ENCODE measurements at regions not wholly inside any gene's neighbourhood (a gene's known extent, or its start where the extent isn't known, plus 50 kb on each side); places are given as distances from the start of the nearest gene placed in this dataset.
A peak's percentile ranks its signal among the peaks of the same experiment; 100 is the strongest.

- Histone ChIP-seq H3K27ac (no peak overlapping the region), H3K4me3 (no peak overlapping the region)
Measured at GRCh38 chr3:115321400-115321805, 174.3 kb upstream of the ZBTB20 start.

DNA sequence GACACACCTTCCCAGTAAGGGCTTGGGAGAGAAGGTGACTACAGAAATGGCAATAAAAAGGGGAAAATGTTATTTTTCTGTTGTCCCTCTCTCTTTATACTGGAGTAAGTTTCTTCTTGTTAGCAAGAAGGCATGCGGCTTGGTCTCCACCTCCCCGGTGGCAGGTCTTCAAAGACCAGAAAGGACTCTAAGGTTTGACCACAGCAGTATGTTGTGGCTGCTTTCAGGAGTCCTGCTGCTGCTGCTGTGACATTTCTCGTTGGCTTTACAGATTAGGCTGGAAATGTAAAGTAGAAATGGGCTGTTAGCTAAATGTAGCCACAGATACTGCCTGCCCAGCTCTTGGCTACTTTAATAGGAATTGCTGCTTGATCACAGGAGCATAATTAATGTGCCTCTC lies 175.8 kb upstream of the ZBTB20 start:
- no peak overlapping the region for H3K27ac ChIP-seq
- H3K4me3 ChIP-seq = no peak overlapping the region

GRCh38 chr3:115323380-115323779 lies 176.3 kb upstream of the ZBTB20 start:
- H3K4me3 ChIP-seq = no peak overlapping the region
- H3K27ac ChIP-seq = peak overlapping the region in 1 of 21 experiments; percentile 16

- no peak overlapping the region for H3K4me3 ChIP-seq
- peak overlapping the region in 1 of 21 experiments; percentile 16 for H3K27ac ChIP-seq
Measured at GRCh38 chr3:115324056-115324455, 177.0 kb upstream of the ZBTB20 start.

GRCh38 chr3:115325539-115325938 lies 178.5 kb upstream of the ZBTB20 start:
- no peak overlapping the region for H3K4me3 ChIP-seq
- H3K27ac ChIP-seq = no peak overlapping the region

GRCh38 chr3:115330430-115330829 lies 183.3 kb upstream of the ZBTB20 start:
- no peak overlapping the region for H3K27ac ChIP-seq
- H3K4me3 ChIP-seq = no peak overlapping the region

DNA sequence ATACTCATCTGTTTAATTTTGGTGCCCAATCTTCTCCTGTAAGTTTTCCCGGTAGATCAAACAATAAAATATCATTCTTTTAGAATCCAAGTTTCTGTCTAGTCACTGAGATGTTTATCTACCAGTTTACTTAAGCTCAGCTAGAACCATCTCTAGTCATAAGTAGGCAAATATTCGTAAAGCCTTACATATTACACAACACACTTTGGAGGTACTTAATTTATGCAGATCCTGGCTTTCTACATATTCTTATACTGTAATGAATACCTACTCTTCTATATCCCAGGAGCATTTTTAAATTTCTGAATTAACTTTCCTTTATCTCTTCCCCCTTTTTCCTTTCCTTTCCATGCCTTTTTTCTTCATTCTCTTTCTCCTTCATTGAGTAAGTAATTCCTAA lies 185.9 kb upstream of the ZBTB20 start:
- no peak overlapping the region for H3K27ac ChIP-seq
- H3K4me3 ChIP-seq = no peak overlapping the region

- Histone ChIP-seq H3K27ac (no peak overlapping the region), H3K4me3 (no peak overlapping the region)
Measured at GRCh38 chr3:115336836-115337235, 189.7 kb upstream of the ZBTB20 start.

- Histone ChIP-seq H3K4me3 (no peak overlapping the region), H3K27ac (no peak overlapping the region)
Measured at GRCh38 chr3:115340586-115340985, 193.5 kb upstream of the ZBTB20 start.

DNA sequence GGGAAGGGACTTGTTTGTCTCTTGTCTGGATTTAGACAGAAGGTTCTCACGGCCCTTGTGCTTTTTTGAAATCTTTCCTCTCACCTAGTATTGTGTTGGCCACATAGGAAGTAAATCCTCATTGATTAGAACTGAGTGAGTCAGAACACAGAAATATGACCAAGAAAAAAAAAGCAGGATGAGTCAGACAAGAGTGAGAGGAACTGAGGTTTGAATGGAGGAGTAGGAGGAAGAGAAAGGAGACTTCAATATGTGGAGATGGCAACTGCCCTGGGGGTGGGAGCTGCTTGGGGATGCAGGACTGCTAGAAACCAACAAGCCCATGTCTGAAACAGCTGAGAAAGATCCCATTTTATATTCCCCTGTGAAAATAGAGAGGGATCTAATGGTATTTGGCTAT lies 194.1 kb upstream of the ZBTB20 start:
- Histone ChIP-seq H3K27ac (no peak overlapping the region), H3K4me3 (no peak overlapping the region)

DNA sequence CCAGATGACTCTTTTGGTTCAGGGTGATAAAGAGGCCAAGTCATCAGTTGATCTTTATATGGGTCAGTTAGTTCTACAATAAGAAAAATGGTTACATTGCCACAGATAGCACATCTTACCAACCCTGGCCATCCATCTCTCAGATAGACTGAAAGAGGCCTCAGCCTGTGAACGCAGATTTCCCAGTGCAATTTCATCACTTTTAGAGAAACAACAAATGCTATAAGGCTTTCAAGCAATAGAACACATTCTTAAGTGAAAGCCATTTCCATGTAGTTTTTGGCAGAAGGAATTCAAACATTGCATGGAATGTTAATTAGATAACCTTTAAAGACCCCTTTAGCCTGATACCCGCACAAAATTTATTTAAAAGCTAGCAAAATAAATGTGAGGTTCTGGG lies 200.6 kb upstream of the ZBTB20 start:
- H3K4me3 ChIP-seq = no peak overlapping the region
- no peak overlapping the region for H3K27ac ChIP-seq

- H3K4me3 ChIP-seq = no peak overlapping the region
- H3K27ac ChIP-seq = no peak overlapping the region
Measured at GRCh38 chr3:115348412-115348811, 201.3 kb upstream of the ZBTB20 start.

DNA sequence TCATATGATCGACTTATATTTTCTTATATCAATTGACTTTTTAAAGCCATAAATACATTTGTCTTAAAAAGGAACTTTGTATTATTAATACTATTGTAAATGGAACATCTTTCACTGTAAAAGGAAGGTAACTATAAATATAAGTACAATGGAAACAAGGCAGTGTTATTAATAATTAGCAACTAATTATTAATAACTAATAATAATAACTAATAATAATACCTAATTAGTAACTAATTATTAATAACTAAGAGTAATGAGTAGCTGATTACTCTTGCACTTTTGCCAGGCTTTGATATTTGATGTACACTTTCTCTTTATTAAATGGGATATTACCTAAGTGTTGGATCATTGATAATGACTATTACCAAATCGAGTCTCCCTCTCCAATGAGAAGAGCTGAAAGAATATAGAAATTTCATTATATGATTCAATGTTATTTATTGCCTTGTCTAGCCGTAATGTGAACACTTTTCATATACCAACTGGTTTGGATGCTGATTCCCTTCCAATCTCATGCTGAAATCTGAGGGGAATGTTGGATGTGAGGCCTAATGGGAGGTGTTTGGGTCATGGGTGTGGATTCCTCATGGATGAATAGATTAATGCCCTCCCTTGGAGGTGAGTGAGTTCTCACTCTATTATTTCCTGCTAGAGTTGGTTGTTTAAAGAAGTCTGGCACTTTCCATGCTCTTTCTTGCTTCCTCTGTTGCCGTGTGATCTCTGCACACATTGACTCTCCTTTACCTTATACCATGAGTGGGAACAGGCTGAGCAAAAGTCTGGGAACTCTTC lies 202.1 kb upstream of the ZBTB20 start:
- Histone ChIP-seq H3K27ac (no peak overlapping the region), H3K4me3 (no peak overlapping the region)

GRCh38 chr3:115350606-115351005 lies 203.5 kb upstream of the ZBTB20 start:
- Histone ChIP-seq H3K27ac (no peak overlapping the region), H3K4me3 (no peak overlapping the region)

DNA sequence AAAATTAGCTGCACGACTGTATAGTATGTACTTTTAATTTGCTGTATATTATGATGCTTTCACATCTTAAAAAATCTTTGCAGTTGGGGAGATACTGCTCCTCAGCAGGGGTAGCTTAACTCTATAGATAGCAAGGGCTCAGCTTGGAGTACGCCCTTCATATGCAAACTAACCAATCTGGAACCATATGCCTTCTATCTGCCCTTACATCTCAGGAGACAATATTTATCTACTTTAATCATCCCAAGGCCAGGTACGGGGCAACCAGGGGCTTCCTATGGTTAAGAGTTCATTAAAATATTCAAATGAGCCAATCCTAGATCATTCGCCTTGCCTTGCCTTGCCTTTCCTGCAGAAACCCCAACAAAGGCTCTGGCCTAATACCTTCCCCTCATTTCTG lies 204.1 kb upstream of the ZBTB20 start:
- Histone ChIP-seq H3K27ac (no peak overlapping the region), H3K4me3 (no peak overlapping the region)

DNA sequence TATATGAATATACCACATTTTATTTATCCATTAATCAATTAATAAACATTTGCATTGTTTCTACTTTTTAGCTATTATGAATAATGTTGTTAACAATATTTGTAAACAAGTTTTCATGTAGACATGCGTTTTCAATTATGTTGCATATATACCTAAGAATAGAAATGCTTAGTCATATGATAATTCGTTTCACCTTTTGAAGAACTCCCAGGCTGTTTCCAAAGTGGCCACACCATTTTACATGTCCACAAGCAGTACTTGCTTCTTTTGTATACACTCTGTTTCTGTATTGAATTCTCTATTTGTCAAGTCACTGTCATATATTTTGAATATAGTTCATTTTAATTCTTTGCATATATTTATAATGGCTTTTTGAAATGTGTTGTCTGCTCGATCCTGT lies 206.9 kb upstream of the ZBTB20 start:
- Histone ChIP-seq H3K27ac (no peak overlapping the region), H3K4me3 (no peak overlapping the region)

DNA sequence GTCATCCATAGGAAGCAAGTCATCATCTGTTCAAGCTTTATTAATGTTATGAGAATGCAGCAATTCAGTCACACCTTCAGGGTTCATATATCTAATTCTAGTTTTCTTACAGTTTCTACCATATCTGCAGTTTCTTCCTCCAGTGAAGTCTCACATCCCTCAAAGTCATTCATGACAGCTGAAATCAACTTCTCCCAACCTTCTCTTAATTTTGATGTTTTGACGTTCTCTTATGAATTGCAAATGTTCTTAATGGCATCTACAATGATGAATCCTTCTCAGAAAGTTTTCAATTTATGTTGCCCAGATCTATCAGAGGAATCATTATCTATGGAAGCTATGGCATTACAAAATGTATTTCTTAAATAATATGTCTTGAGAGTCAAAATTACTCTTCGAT lies 210.4 kb upstream of the ZBTB20 start:
- no peak overlapping the region for H3K4me3 ChIP-seq
- no peak overlapping the region for H3K27ac ChIP-seq

GRCh38 chr3:115359536-115359935 lies 212.4 kb upstream of the ZBTB20 start:
- no peak overlapping the region for H3K4me3 ChIP-seq
- H3K27ac ChIP-seq = no peak overlapping the region

DNA sequence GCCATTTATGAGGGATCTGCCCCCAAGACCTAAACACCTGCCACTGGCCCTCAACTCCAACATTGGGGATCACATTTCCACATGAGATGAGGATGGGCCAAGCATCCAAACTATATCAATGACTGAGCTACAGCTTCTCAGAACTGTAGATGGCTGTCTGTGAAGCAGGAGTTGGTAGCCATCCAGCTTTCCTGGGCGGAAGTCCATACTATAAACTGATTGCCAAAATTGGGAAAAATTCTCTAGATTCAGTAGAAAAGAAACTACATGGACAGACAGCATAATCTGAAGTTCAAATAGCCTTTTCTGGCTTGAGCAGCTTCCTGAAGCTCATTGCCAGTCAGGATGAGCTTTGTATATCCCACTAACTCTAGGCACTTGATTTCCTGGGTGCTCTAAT lies 214.7 kb upstream of the ZBTB20 start:
- Histone ChIP-seq H3K27ac (no peak overlapping the region), H3K4me3 (no peak overlapping the region)

DNA sequence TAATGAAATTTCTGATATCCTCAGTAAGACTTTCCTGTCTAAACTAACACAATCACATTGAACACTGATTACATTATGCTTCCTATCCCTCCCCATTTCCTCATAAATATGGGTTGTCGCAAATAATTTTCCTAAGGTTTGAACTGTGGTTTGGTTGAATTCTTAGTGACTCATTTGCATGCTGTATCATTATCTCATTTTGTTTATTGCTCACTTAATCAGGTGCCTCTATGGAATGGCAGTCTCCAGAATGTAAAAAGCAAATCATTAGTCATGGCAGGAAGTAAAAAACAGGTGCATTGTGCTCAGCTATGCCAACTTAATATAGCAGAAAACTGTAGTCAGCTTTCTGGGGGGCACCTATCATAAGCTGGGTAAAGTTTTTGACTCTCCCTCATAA lies 216.0 kb upstream of the ZBTB20 start:
- Histone ChIP-seq H3K4me3 (no peak overlapping the region), H3K27ac (no peak overlapping the region)

DNA sequence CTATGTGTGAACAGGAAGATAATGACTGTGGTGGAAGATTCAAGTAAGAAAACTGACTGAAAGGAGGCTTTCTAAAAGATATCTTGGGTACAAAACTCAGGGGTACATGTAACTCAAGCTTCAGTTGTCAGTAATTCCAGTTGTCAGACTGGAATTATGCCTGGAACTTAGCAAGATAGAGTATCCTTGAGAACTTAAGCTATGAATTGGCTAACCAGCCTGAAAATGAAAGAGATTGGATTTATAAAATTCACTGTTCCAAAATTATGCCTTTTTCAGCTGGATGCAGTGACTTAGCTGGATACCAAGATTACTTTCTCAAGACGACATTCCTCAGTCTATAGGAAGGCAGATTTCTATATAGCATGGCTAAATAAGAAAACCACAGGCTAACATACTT lies 221.9 kb upstream of the ZBTB20 start:
- no peak overlapping the region for H3K4me3 ChIP-seq
- no peak overlapping the region for H3K27ac ChIP-seq

DNA sequence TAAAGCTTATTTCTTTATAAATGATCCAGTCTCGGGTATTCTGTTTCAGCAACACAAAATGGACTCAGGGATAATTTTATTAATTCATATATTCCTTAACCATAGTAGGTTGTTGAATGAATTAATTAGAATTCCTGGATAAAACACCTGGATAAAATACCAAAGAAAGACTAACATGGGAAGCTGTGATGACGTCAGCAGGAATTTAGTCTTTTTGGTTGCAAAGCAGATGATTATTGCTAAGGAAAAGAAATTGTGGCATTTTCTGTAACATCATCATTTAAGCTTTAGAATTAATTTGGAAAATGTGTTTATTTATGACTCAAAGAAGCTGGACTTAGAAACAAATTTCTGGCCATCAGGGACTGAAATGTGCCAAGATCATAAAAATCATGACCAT lies 228.3 kb upstream of the ZBTB20 start:
- Histone ChIP-seq H3K27ac (no peak overlapping the region), H3K4me3 (no peak overlapping the region)
